Stomach (tissue), 8 donors: ENCODE measurements at regions not wholly inside any gene's neighbourhood (a gene's known extent, or its start where the extent isn't known, plus 50 kb on each side); places are given as distances from the start of the nearest gene placed in this dataset.
A peak's percentile ranks its signal among the peaks of the same experiment; 100 is the strongest.

Experiments
- DNase-seq, 2 donors: peaks; one replicate each; pipeline versions ENCODE4 v3.0.0 to v3.0.0-alpha.2; 2013 to 2019
- H3K27ac ChIP-seq, 5 donors: fragments of 200-600 bp in 4 of 5; sonication (generic) in 4 of 5; one replicate each; pipeline ENCODE4 v1.5.1; 2013 to 2019; ENCODE audit warnings: mild to moderate bottlenecking in 1 of 5, moderate library complexity in 1 of 5
- H3K27me3 ChIP-seq, 3 donors: fragments of 200-600 bp; sonication (generic); one replicate each; pipeline ENCODE4 v1.5.1; 2017 to 2019; ENCODE audit warnings: mixed run types in 1 of 3
- H3K36me3 ChIP-seq, 4 donors: fragments of 200-600 bp; sonication (generic); 1 replicate in 3 of 4; 2 replicates in 1 of 4; pipeline ENCODE4 v1.5.1; 2016 to 2019
- H3K4me1 ChIP-seq, 4 donors: fragments of 200-600 bp; sonication (generic); one replicate each; pipeline ENCODE4 v1.5.1; 2016 to 2019
- H3K4me3 ChIP-seq, 4 donors: fragments of 200-600 bp; sonication (generic) in 3 of 4; one replicate each; pipeline ENCODE4 v1.5.1; 2016 to 2019; ENCODE audit warnings: mild to moderate bottlenecking in 1 of 4
- H3K9me3 ChIP-seq, 4 donors: fragments of 200-600 bp; sonication (generic); one replicate each; pipeline ENCODE4 v1.5.1; 2016 to 2019
- CTCF ChIP-seq, 7 experiments: fragments of 450-650 bp in 4 of 7; fragments of 200-600 bp in 3 of 7; sonication (generic) in 3 of 7; IDR thresholded peaks; one replicate each; pipeline ENCODE4 v1.5.1; 2016 to 2019; ENCODE audit warnings: antibody characterized with exemption in 7 of 7, control low read depth in 2 of 7, mild to moderate bottlenecking in 1 of 7
- EP300 ChIP-seq: sonication (generic); formaldehyde crosslinking; IDR thresholded peaks from one replicate; pipeline ENCODE4 v1.6.1; 2017; ENCODE audit warnings: antibody characterized with exemption
- POLR2A ChIP-seq, 4 donors: fragments of 450-650 bp; IDR thresholded peaks; one replicate each; pipeline ENCODE4 v1.6.1; 2016; ENCODE audit warnings: antibody characterized with exemption in 4 of 4, control low read depth in 2 of 4, mild to moderate bottlenecking in 1 of 4, moderate library complexity in 1 of 4
- POLR2AphosphoS5 ChIP-seq, 3 donors: sonication (generic); formaldehyde crosslinking; IDR thresholded peaks; one replicate each; pipeline ENCODE4 v1.6.1; 2016; ENCODE audit warnings: antibody characterized with exemption in 3 of 3
- WGBS, 5 donors: extraction: QIAGEN DNeasy Blood & Tissue Kit in 3 of 5; methylation state at CpG; one replicate each; pipeline versions ENCODE4 v1.1.5 to v1.1.7; 2013 to 2018; 5-methylcytosine and 5-hydroxymethylcytosine counted together
- intact Hi-C: fragments of 100-400 bp; cut with DNase I; formaldehyde crosslinking; loops from one replicate; pipeline ENCODE4 v1.15.1; 2023; ENCODE audit warnings: low total_unique reads
- donor health status: healthy with polysubstance abuse.
- donor health status: Bipolar disorder and iron deficiency.
- donor health status: healthy.

GRCh38 chr12:47373554-47374150 lies 293.9 kb upstream of the AMIGO2 start:
- TF ChIP-seq CTCF (IDR thresholded peaks at IDR 0.05) (no peak), POLR2AphosphoS5 (IDR thresholded peaks at IDR 0.05) (no peak), EP300 (no peak), POLR2A (IDR thresholded peaks at IDR 0.05) (no peak)
- H3K27me3 ChIP-seq, result no peaks in the 10 kb centered on the region
- WGBS, 5 donors, result 71 to 92% (median 82%) methylated on average over 1 of the region's 1 CpG
- DNase-seq, result no peak
- intact Hi-C loops, result no loop called here
- H3K36me3 ChIP-seq, result no peaks in the 10 kb centered on the region
- H3K4me1 ChIP-seq, result peaks cover 0 to 7% (median 0%) of the 10 kb centered on the region in 4 donors
- no peak overlapping the region for H3K4me3 ChIP-seq
- no peaks in the 10 kb centered on the region for H3K9me3 ChIP-seq
- no peak overlapping the region for H3K27ac ChIP-seq

- peak in 1 of 2 donors; percentile 19 for DNase-seq
- Histone ChIP-seq H3K4me1 (no peaks in the 10 kb centered on the region), H3K36me3 (no peaks in the 10 kb centered on the region), H3K27ac (no peak overlapping the region), H3K9me3 (no peaks in the 10 kb centered on the region), H3K4me3 (no peak overlapping the region), H3K27me3 (no peaks in the 10 kb centered on the region)
- intact Hi-C loops, result no loop called here
- 30 to 51% (median 45%) methylated on average over 4 of the region's 4 CpGs for WGBS, 5 donors
- TF ChIP-seq CTCF (IDR thresholded peaks at IDR 0.05), result no peak
- TF ChIP-seq POLR2AphosphoS5 (IDR thresholded peaks at IDR 0.05), result no peak
- no peak for TF ChIP-seq EP300
- no peak for TF ChIP-seq POLR2A (IDR thresholded peaks at IDR 0.05)
Measured at GRCh38 chr12:47370421-47370820, 290.7 kb upstream of the AMIGO2 start.

- 79 to 96% (median 91%) methylated on average over 4 of the region's 4 CpGs for WGBS, 5 donors
- intact Hi-C loops, result no loop called here
- no peaks in the 10 kb centered on the region for H3K36me3 ChIP-seq
- H3K4me1 ChIP-seq, result no peaks in the 10 kb centered on the region
- H3K27ac ChIP-seq, result no peak overlapping the region
- H3K27me3 ChIP-seq, result no peaks in the 10 kb centered on the region
- no peaks in the 10 kb centered on the region for H3K9me3 ChIP-seq
- TF ChIP-seq POLR2AphosphoS5 (IDR thresholded peaks at IDR 0.05) (no peak), CTCF (IDR thresholded peaks at IDR 0.05) (no peak), POLR2A (IDR thresholded peaks at IDR 0.05) (no peak), EP300 (no peak)
- DNase-seq, result no peak
- H3K4me3 ChIP-seq, result no peak overlapping the region
Measured at GRCh38 chr12:47369085-47369484, 289.3 kb upstream of the AMIGO2 start.

GRCh38 chr12:47367912-47368537 lies 288.3 kb upstream of the AMIGO2 start:
- Histone ChIP-seq H3K4me3 (no peak overlapping the region), H3K36me3 (no peaks in the 10 kb centered on the region), H3K27me3 (no peaks in the 10 kb centered on the region), H3K4me1 (no peaks in the 10 kb centered on the region), H3K27ac (no peak overlapping the region), H3K9me3 (no peaks in the 10 kb centered on the region)
- no peak for DNase-seq
- WGBS, 5 donors, result 68 to 89% (median 82%) methylated on average over 6 of the region's 6 CpGs
- TF ChIP-seq CTCF (IDR thresholded peaks at IDR 0.05) (no peak), POLR2A (IDR thresholded peaks at IDR 0.05) (no peak)
- intact Hi-C loops, result no loop called here
